HCT116 (cell line): ENCODE measurements at regions not wholly inside any gene's neighbourhood (a gene's known extent, or its start where the extent isn't known, plus 50 kb on each side); places are given as distances from the start of the nearest gene placed in this dataset.

Experiments
- ATAC-seq: fragments of 200-7000 bp; cut with Tn5 transposase; 2 replicates; pipeline ENCODE4 v1.9.1; 2020; ENCODE audit warnings: mild to moderate bottlenecking, moderate library complexity
- BruUV-seq: library from RNA; stranded (reverse); fragments of 400-500 nt; replicated peaks from 2 replicates; lab custom pipeline; 2021; lab: Mats Ljungman, UMichigan
- CTCF ChIA-PET: fragments of 300-600 bp; sonication (Branson Sonifier 250); formaldehyde crosslinking; loops from one replicate; lab custom pipeline; 2021; ENCODE audit warnings: antibody characterized with exemption; lab: Charles Lee
- POLR2A ChIA-PET: fragments of 300-600, 350-600 bp; sonication (Branson Sonifier 250); formaldehyde crosslinking; loops from one replicate; lab custom pipeline; 2021; ENCODE audit warnings: antibody characterized with exemption; lab: Charles Lee
- RAD21 ChIA-PET, 2 experiments: fragments of 300-600 bp; sonication (Branson Sonifier 250); formaldehyde crosslinking; loops; one replicate each; lab custom pipeline; 2023; ENCODE audit warnings: low total read pairs in 2 of 2; ENCODE audit not compliant: uncharacterized antibody in 2 of 2, unreplicated experiment in 2 of 2, low non-redundant PET in 1 of 2; lab: Charles Lee
- DNase-seq: peaks from one replicate; pipeline ENCODE4 v3.0.0-alpha.2; 2010; ENCODE audit warnings: low read depth, low spot score
- H2AFZ ChIP-seq: fragments of 200-600 bp; shearing (Covaris generic), sonication (generic); 2 replicates; pipeline ENCODE4 v1.6.1; 2017; ENCODE audit warnings: low read depth, mixed run types, mixed read lengths, antibody characterized with exemption, low read length; ENCODE audit not compliant: poor library complexity, severe bottlenecking
- H3K27ac ChIP-seq: 2 replicates; pipeline ENCODE4 v1.5.1; 2012; ENCODE audit warnings: low read depth, low read length
- H3K27me3 ChIP-seq: fragments of 200-600 bp; sonication (generic); 2 replicates; pipeline ENCODE4 v1.6.1; 2016; ENCODE audit warnings: mixed run types, low read length, mixed read lengths; ENCODE audit not compliant: insufficient read depth
- H3K36me3 ChIP-seq, 2 experiments: fragments of 200-500 bp in 1 of 2; fragments of 200-600 bp in 1 of 2; sonication (Bioruptor generic) in 1 of 2; sonication (generic) in 1 of 2; 2 replicates each; pipeline versions ENCODE4 v1.5.1 to v1.6.1; 2014 to 2016; ENCODE audit warnings: low read length in 2 of 2, inconsistent platforms in 1 of 2, mixed read lengths in 1 of 2, mixed run types in 1 of 2; ENCODE audit not compliant: insufficient read depth in 2 of 2, control insufficient read depth in 1 of 2
- H3K4me1 ChIP-seq, 2 experiments: fragments of 200-600 bp in 1 of 2; sonication (generic) in 1 of 2; 2 replicates each; pipeline versions ENCODE4 v1.5.1 to v1.6.1; 2012 to 2017; ENCODE audit warnings: low read length in 2 of 2, inconsistent platforms in 1 of 2, mild to moderate bottlenecking in 1 of 2, mixed read lengths in 1 of 2, mixed run types in 1 of 2, moderate library complexity in 1 of 2; ENCODE audit not compliant: insufficient read depth in 2 of 2, control insufficient read depth in 1 of 2
- H3K4me2 ChIP-seq: fragments of 200-600 bp; sonication (generic); 2 replicates; pipeline ENCODE4 v1.6.1; 2017; ENCODE audit warnings: mixed run types, low read length, mixed read lengths
- H3K4me3 ChIP-seq, 2 experiments: fragments of 200-600 bp in 1 of 2; sonication (generic) in 1 of 2; replicated peaks in 1 of 2; 2 replicates each; pipeline ENCODE4 v1.5.1; 2011 to 2016; ENCODE audit warnings: low read length in 2 of 2, control low read depth in 1 of 2, low read depth in 1 of 2, mild to moderate bottlenecking in 1 of 2, mixed read lengths in 1 of 2, mixed run types in 1 of 2
- H3K79me2 ChIP-seq: fragments of 200-600 bp; sonication (generic); 2 replicates; pipeline ENCODE4 v1.6.1; 2017; ENCODE audit warnings: mild to moderate bottlenecking, mixed run types, low read length, moderate library complexity, mixed read lengths; ENCODE audit not compliant: insufficient read depth
- H3K9ac ChIP-seq: fragments of 200-600 bp; sonication (generic); 2 replicates; pipeline ENCODE4 v1.6.1; 2016; ENCODE audit warnings: low read length, mixed read lengths
- H3K9me2 ChIP-seq: fragments of 200-600 bp; sonication (generic), shearing (Covaris generic); 2 replicates; pipeline ENCODE4 v1.6.1; 2017; ENCODE audit warnings: mixed run types, mild to moderate bottlenecking, moderate library complexity; ENCODE audit not compliant: insufficient read depth
- H3K9me3 ChIP-seq, 2 experiments: fragments of 200-500 bp in 1 of 2; fragments of 200-600 bp in 1 of 2; sonication (Bioruptor generic) in 1 of 2; sonication (generic) in 1 of 2; 2 replicates each; pipeline ENCODE4 v1.6.1; 2014 to 2017; ENCODE audit warnings: low read length in 2 of 2, mixed read lengths in 2 of 2, inconsistent platforms in 1 of 2, low read depth in 1 of 2, mild to moderate bottlenecking in 1 of 2, mixed run types in 1 of 2, moderate library complexity in 1 of 2; ENCODE audit not compliant: control insufficient read depth in 1 of 2, insufficient read depth in 1 of 2
- H4K20me1 ChIP-seq: fragments of 200-600 bp; sonication (generic), shearing (Covaris generic); 2 replicates; pipeline ENCODE4 v1.6.1; 2017; ENCODE audit warnings: mixed run types, mild to moderate bottlenecking, moderate library complexity; ENCODE audit not compliant: insufficient read depth
- EZH2 ChIP-seq: fragments of 200-600 bp; sonication (generic); IDR thresholded peaks from 2 replicates; pipeline ENCODE4 v1.6.1; 2017; ENCODE audit warnings: antibody characterized with exemption, mixed run types
- JUND ChIP-seq: IDR thresholded peaks from 2 replicates; pipeline ENCODE4 v1.6.1; 2012
- ZBTB33 ChIP-seq: IDR thresholded peaks from 2 replicates; pipeline ENCODE4 v1.6.1; 2011; ENCODE audit warnings: mild to moderate bottlenecking, low read length, moderate library complexity; ENCODE audit not compliant: insufficient replicate concordance; ENCODE audit errors: extremely low read depth
- ZNF274 ChIP-seq: fragments of 200-500 bp; sonication (Bioruptor generic); IDR thresholded peaks from 2 replicates; pipeline ENCODE4 v1.6.1; 2014; ENCODE audit warnings: mild to moderate bottlenecking, low read depth, low read length, inconsistent platforms
- intact Hi-C: fragments of 100-400 bp; cut with micrococcal nuclease; formaldehyde crosslinking; loops from 2 replicates; pipeline ENCODE4 v1.10.0; 2022

- POLR2A ChIA-PET: no interaction called here
- TF ChIP-seq JUND (no peak), EZH2 (no peak), ZBTB33 (no peak), ZNF274 (no peak)
- CTCF ChIA-PET: no interaction called here
- H2AFZ ChIP-seq: no peak overlapping the region
- RAD21 ChIA-PET: no interaction called here
- no TSS peak for BruUV-seq
- no peak for ATAC-seq
- DNase-seq: no peak
- H3K79me2 ChIP-seq: no peaks in the 10 kb centered on the region
- no peaks in the 10 kb centered on the region for H4K20me1 ChIP-seq
- no peak overlapping the region for H3K27ac ChIP-seq
- H3K9me3 ChIP-seq: peaks cover 0 to 8% of the 10 kb centered on the region in 2 experiments; a peak in 2 of 4 replicates
- H3K27me3 ChIP-seq: no peaks in the 10 kb centered on the region
- H3K4me1 ChIP-seq: no peaks in the 10 kb centered on the region
- H3K4me3 ChIP-seq: no peak overlapping the region
- no peak overlapping the region for H3K4me2 ChIP-seq
- H3K36me3 ChIP-seq: no peaks in the 10 kb centered on the region
- intact Hi-C loops: no loop called here
- no peaks in the 10 kb centered on the region for H3K9me2 ChIP-seq
- H3K9ac ChIP-seq: no peak overlapping the region
Measured at GRCh38 chr7:71077743-71078476, 54.0 kb upstream of the GALNT17 start.
